WTC11 (cell line): ENCODE measurements at regions not wholly inside any gene's neighbourhood (a gene's known extent, or its start where the extent isn't known, plus 50 kb on each side); places are given as distances from the start of the nearest gene placed in this dataset.

Experiments used
- CREB1 ChIP-seq: sonication (generic); formaldehyde crosslinking; IDR thresholded peaks from 2 replicates; pipeline ENCODE4 v1.8.0; 2023; ENCODE audit warnings: mild to moderate bottlenecking, missing genetic modification reagents
- ESRRA ChIP-seq: sonication (generic); formaldehyde crosslinking; IDR thresholded peaks from 2 replicates; pipeline ENCODE4 v1.8.1; 2022; ENCODE audit warnings: mild to moderate bottlenecking, missing genetic modification reagents, borderline replicate concordance
- NR3C1 ChIP-seq: sonication (generic); formaldehyde crosslinking; conservative IDR thresholded peaks from 2 replicates; pipeline ENCODE4 v1.8.1; 2023; ENCODE audit warnings: low read depth, mild to moderate bottlenecking, missing genetic modification reagents
- ZNF138 ChIP-seq: sonication (generic); formaldehyde crosslinking; conservative IDR thresholded peaks from 2 replicates; pipeline ENCODE4 v1.8.1; 2022; ENCODE audit warnings: mild to moderate bottlenecking, moderate library complexity, missing genetic modification reagents
- TF ChIP-seq, protein P1 (sequence below): fragments of 200-600 bp; IDR thresholded peaks from 2 replicates; pipeline ENCODE4 v1.8.0; 2022; ENCODE audit warnings: antibody characterized with exemption

GRCh38 chr2:12379143-12379542 lies 337.6 kb upstream of the TRIB2 start:
- TF ChIP-seq ESRRA (CRISPR knock-in tag) (no peak), ZNF138 (CRISPR knock-in tag) (no peak), NR3C1 (no peak), CREB1 (CRISPR knock-in tag) (no peak)
- TF ChIP-seq, protein P1, sequence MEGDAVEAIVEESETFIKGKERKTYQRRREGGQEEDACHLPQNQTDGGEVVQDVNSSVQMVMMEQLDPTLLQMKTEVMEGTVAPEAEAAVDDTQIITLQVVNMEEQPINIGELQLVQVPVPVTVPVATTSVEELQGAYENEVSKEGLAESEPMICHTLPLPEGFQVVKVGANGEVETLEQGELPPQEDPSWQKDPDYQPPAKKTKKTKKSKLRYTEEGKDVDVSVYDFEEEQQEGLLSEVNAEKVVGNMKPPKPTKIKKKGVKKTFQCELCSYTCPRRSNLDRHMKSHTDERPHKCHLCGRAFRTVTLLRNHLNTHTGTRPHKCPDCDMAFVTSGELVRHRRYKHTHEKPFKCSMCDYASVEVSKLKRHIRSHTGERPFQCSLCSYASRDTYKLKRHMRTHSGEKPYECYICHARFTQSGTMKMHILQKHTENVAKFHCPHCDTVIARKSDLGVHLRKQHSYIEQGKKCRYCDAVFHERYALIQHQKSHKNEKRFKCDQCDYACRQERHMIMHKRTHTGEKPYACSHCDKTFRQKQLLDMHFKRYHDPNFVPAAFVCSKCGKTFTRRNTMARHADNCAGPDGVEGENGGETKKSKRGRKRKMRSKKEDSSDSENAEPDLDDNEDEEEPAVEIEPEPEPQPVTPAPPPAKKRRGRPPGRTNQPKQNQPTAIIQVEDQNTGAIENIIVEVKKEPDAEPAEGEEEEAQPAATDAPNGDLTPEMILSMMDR = no peak
